ENCODE measurements at regions not wholly inside any gene's neighbourhood (a gene's known extent, or its start where the extent isn't known, plus 50 kb on each side); places are given as distances from the start of the nearest gene placed in this dataset.

- TF ChIP-seq CTCF (IDR thresholded peaks at IDR 0.05; ENCODE audit: low read depth, low read length), result no peak
- TF ChIP-seq EZH2phosphoT487 (IDR thresholded peaks at IDR 0.05; ENCODE audit: low read depth), result no peak
Measured at GRCh38 chr1:213690341-213690917, 297.3 kb upstream of the PROX1 start.
